ENCODE measurements at regions not wholly inside any gene's neighbourhood (a gene's known extent, or its start where the extent isn't known, plus 50 kb on each side); places are given as distances from the start of the nearest gene placed in this dataset.
"Not testable (repeated sequence)": the region's sequence is repeated elsewhere in the genome, so short reads cannot be mapped to it uniquely, and the experiment has no call there.

DNA sequence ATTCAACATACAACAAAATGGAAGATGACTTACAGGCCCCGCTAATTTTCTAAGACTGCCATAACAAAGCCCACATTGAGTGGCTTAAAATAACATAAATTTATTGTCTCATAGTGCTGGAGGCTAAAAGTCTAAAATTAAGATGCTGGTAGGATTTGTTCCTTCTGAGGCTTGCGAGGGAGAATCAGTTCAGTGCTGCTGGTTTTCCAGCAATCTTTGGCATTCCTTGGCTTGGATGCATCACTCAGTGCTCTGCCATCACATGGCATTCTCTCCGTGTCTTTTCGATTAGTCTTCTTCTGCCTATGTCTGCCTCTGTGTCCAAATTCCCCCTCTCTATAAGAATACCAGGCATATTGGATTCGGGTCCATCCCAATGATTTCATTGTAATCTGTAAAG lies 959.3 kb upstream of the TMEFF2 start (continued):
- TF ChIP-seq, protein P1, sequence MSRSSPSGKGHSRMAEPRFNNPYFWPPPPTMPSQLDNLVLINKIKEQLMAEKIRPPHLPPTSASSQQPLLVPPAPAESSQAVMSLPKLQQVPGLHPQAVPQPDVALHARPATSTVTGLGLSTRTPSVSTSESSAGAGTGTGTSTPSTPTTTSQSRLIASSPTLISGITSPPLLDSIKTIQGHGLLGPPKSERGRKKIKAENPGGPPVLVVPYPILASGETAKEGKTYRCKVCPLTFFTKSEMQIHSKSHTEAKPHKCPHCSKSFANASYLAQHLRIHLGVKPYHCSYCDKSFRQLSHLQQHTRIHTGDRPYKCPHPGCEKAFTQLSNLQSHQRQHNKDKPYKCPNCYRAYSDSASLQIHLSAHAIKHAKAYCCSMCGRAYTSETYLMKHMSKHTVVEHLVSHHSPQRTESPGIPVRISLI (tag by site-specific recombination; IDR thresholded peaks at IDR 0.05): no peak
- TF ChIP-seq ZNF621 (tag by site-specific recombination; IDR thresholded peaks at IDR 0.05) (no peak), HOXA7 (CRISPR knock-in tag; IDR thresholded peaks at IDR 0.05; ENCODE audit: borderline replicate concordance) (no peak), TCF7L2 (IDR thresholded peaks at IDR 0.05; ENCODE audit: borderline replicate concordance, low read depth, low read length) (no peak), ZNF341 (tag by site-specific recombination; IDR thresholded peaks at IDR 0.05; ENCODE audit: low read depth) (no peak), ZNF19 (tag by site-specific recombination; IDR thresholded peaks at IDR 0.05; ENCODE audit: low read depth) (no peak), ZNF664 (tag by site-specific recombination; IDR thresholded peaks at IDR 0.05) (no peak)
- TF ChIP-seq, protein P2, sequence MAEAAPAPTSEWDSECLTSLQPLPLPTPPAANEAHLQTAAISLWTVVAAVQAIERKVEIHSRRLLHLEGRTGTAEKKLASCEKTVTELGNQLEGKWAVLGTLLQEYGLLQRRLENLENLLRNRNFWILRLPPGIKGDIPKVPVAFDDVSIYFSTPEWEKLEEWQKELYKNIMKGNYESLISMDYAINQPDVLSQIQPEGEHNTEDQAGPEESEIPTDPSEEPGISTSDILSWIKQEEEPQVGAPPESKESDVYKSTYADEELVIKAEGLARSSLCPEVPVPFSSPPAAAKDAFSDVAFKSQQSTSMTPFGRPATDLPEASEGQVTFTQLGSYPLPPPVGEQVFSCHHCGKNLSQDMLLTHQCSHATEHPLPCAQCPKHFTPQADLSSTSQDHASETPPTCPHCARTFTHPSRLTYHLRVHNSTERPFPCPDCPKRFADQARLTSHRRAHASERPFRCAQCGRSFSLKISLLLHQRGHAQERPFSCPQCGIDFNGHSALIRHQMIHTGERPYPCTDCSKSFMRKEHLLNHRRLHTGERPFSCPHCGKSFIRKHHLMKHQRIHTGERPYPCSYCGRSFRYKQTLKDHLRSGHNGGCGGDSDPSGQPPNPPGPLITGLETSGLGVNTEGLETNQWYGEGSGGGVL (tag by site-specific recombination; IDR thresholded peaks at IDR 0.05): no peak

DNA sequence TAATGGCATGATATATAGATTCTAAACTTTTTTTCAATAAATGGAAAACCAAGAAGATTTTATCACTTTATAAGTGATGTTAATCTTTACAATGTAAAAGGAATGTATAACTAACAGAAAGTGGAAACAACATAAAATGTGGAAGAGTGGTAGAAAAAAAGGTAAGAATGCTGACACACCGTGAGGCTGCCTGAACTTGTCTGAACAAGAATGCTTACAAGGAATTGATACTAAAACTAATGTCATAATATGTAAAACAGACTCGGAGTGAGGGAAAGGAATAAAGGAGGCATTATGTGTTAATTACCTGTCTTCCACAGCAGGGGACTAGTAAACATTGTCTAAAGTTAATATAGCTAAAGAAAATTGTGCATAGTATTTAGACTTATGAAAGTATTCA lies 958.8 kb upstream of the TMEFF2 start:
- CTCF ChIA-PET: no interaction called here
- TF ChIP-seq ZNF660 (tag by site-specific recombination; IDR thresholded peaks at IDR 0.05) (no peak), HOXD13 (CRISPR knock-in tag; IDR thresholded peaks at IDR 0.05; ENCODE audit: borderline replicate concordance) (no peak)
- TF ChIP-seq, protein P3, sequence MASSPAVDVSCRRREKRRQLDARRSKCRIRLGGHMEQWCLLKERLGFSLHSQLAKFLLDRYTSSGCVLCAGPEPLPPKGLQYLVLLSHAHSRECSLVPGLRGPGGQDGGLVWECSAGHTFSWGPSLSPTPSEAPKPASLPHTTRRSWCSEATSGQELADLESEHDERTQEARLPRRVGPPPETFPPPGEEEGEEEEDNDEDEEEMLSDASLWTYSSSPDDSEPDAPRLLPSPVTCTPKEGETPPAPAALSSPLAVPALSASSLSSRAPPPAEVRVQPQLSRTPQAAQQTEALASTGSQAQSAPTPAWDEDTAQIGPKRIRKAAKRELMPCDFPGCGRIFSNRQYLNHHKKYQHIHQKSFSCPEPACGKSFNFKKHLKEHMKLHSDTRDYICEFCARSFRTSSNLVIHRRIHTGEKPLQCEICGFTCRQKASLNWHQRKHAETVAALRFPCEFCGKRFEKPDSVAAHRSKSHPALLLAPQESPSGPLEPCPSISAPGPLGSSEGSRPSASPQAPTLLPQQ (tag by site-specific recombination; IDR thresholded peaks at IDR 0.05): no peak
- H3K9me3 ChIP-seq (ENCODE audit: control insufficient read depth, insufficient read depth, low read depth, low read length): no peaks in the 10 kb centered on the region
- no peak overlapping the region for H3K4me3 ChIP-seq (ENCODE audit: low read depth, low read length)
- no peaks in the 10 kb centered on the region for H3K4me1 ChIP-seq (ENCODE audit: control insufficient read depth, insufficient read depth, low read length)
- no peak overlapping the region for H3K27ac ChIP-seq (ENCODE audit: extremely low read depth, low read depth, low read length)
- no peaks in the 10 kb centered on the region for H3K36me3 ChIP-seq (ENCODE audit: control insufficient read depth in 2 of 2, insufficient read depth in 1 of 2, low read length in 2 of 2)
- POLR2A ChIA-PET: no interaction called here

DNA sequence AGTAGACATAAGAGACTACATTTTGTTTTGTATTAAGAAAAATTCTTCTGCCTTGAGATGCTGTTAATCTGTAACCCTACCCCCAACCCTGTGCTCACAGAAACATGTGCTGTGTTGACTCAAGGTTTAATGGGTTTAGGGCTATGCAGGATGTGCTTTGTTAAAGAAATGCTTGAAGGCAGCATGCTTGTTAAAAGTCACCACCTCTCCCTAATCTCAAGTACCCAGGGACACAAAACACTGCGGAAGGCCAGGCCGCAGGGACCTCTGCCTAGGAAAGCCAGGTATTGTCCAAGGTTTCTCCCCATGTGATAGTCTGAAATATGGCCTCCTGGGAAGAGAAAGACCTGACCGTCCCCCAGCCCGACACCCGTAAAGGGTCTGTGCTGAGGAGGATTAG lies 947.7 kb upstream of the TMEFF2 start:
- H3K4me3 ChIP-seq (ENCODE audit: low read depth, low read length); H3K9me3 ChIP-seq (ENCODE audit: control insufficient read depth, insufficient read depth, low read depth, low read length); CTCF ChIA-PET; H3K4me1 ChIP-seq (ENCODE audit: control insufficient read depth, insufficient read depth, low read length); POLR2A ChIA-PET; H3K36me3 ChIP-seq (ENCODE audit: control insufficient read depth in 2 of 2, insufficient read depth in 1 of 2, low read length in 2 of 2); H3K27ac ChIP-seq (ENCODE audit: extremely low read depth, low read depth, low read length): not testable (repeated sequence)

DNA sequence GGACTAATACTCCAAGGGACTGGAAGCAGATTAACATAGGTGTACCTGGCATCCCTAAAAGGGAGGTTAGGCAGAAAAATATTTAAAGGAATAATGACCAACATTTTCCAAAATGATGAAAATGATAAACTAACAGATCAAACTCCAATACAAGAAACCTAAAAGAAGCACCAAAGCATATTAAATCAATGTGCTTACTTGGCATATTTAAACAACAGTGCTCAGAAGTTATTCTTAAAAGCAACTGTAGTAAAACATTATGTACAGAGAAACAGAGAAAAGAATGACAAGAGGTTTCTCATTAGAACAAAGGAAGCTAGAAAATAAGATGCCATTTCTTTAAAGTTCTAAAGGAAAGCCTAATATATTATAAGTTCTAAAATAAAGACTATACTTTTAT lies 947.3 kb upstream of the TMEFF2 start:
- Histone ChIP-seq H3K4me3 (ENCODE audit: low read depth, low read length) (no peak overlapping the region), H3K27ac (ENCODE audit: extremely low read depth, low read depth, low read length) (no peak overlapping the region), H3K9me3 (ENCODE audit: control insufficient read depth, insufficient read depth, low read depth, low read length) (no peaks in the 10 kb centered on the region), H3K4me1 (ENCODE audit: control insufficient read depth, insufficient read depth, low read length) (no peaks in the 10 kb centered on the region), H3K36me3 (ENCODE audit: control insufficient read depth in 2 of 2, insufficient read depth in 1 of 2, low read length in 2 of 2) (no peaks in the 10 kb centered on the region)
- TF ChIP-seq, protein P4, sequence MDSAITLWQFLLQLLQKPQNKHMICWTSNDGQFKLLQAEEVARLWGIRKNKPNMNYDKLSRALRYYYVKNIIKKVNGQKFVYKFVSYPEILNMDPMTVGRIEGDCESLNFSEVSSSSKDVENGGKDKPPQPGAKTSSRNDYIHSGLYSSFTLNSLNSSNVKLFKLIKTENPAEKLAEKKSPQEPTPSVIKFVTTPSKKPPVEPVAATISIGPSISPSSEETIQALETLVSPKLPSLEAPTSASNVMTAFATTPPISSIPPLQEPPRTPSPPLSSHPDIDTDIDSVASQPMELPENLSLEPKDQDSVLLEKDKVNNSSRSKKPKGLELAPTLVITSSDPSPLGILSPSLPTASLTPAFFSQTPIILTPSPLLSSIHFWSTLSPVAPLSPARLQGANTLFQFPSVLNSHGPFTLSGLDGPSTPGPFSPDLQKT (IDR thresholded peaks at IDR 0.05; ENCODE audit: borderline replicate concordance, low read depth, low read length): no peak
- TF ChIP-seq ZNF561 (tag by site-specific recombination; IDR thresholded peaks at IDR 0.05; ENCODE audit: borderline replicate concordance) (no peak), ZNF184 (tag by site-specific recombination; IDR thresholded peaks at IDR 0.05) (no peak), KLF8 (tag by site-specific recombination; IDR thresholded peaks at IDR 0.05) (no peak)
- TF ChIP-seq, protein P3 (tag by site-specific recombination; IDR thresholded peaks at IDR 0.05): no peak
- ChIA-PET POLR2A (no interaction called here), CTCF (no interaction called here)

DNA sequence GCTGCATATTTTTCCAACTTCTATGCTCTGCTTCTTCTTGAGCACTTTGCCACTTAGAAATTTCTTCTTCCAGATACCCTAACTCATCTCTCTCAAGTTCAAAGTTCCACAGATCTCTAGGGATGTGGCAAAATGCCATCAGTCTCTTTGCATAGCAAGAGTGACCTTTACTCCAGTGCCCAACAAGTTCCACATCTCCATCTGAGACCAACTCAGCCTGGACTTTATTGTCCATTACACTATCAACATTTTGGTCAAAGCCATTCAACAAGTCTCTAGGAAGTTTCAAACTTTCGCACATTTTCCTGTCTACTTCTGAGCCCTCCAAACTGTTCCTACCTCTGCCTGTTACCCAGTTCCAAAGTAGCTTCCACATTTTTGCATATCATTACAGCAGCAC lies 946.2 kb upstream of the TMEFF2 start:
- POLR2A ChIA-PET; H3K36me3 ChIP-seq (ENCODE audit: control insufficient read depth in 2 of 2, insufficient read depth in 1 of 2, low read length in 2 of 2); H3K4me1 ChIP-seq (ENCODE audit: control insufficient read depth, insufficient read depth, low read length); H3K4me3 ChIP-seq (ENCODE audit: low read depth, low read length); H3K9me3 ChIP-seq (ENCODE audit: control insufficient read depth, insufficient read depth, low read depth, low read length); H3K27ac ChIP-seq (ENCODE audit: extremely low read depth, low read depth, low read length); CTCF ChIA-PET: not testable (repeated sequence)
